GM21786 (cell line): ENCODE measurements at regions not wholly inside any gene's neighbourhood (a gene's known extent, or its start where the extent isn't known, plus 50 kb on each side); places are given as distances from the start of the nearest gene placed in this dataset.
A peak's percentile ranks its signal among the peaks of the same experiment; 100 is the strongest.

ENCODE experiments used
- ATAC-seq: cut with Tn5 transposase; IDR thresholded peaks from one replicate; pipeline ENCODE4 v1.9.1; 2021; ENCODE audit not compliant: unreplicated experiment

- ATAC-seq = no peak
These were observed 291.4 kb downstream of the KLF6 start for GRCh38 chr10:3493621-3494020.

- ATAC-seq = no peak
These were observed 293.4 kb downstream of the KLF6 start for GRCh38 chr10:3491571-3491970.

DNA sequence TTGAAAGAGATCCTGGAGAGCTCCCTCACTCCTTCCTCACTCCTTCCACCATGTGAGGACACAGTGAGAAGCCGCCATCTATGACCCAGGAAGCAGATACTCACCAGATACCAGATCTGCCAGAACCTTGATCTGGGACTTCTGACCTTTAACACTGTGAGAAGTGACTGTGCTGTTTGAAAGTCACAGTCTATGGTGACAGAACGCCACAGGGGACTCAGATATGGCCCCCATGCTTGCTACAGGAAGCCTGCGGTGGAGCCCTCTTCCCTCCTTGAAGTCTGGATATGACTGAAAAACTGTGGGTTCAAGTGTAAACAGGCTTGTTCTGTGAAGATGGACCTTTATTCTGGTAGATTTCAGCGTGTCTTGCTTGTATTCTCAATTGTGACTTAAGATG lies 297.8 kb downstream of the KLF6 start:
- ATAC-seq = no peak

- no peak for ATAC-seq
These were observed 298.5 kb downstream of the KLF6 start for GRCh38 chr10:3486346-3487065.

- ATAC-seq = no peak
These were observed 299.8 kb downstream of the KLF6 start for GRCh38 chr10:3485057-3485686.

DNA sequence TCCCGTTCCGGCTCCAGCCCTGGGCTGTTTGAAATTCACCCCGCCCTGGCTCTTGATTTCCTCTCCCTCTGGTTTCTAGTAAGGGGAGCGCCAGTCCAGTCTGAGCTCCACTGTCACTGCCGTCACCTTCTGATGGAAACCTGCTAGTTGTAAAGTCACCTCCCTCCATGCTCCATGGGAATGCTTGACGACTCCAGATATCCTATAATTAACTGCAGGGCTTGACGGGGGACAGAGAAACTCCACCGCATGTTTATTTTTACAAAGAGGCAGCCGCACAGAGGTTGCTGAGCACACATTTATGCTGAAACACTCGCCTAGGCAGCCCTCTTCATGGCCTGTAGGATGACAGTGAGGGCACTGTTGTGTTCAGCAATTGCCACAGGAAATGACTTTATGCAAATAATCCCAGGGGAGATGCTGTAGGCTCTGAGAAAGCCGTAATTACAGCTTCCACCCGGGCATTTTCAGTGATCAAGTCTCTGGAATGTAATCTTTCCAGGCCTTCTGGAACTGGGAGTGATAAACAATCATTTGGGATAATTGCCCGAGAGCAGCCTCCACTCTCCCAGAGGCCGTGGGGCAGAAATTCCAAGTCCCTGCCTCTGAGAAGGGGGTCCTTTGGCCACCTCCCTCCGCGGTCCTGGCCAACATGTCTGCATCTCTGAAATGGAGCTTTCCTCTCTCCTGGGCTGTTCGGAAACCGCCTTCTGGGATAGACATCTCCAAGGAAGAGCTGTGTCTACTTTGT lies 300.5 kb downstream of the KLF6 start:
- peak; percentile 64 for ATAC-seq

- no peak for ATAC-seq
These were observed 302.6 kb downstream of the KLF6 start for GRCh38 chr10:3482200-3482993.

DNA sequence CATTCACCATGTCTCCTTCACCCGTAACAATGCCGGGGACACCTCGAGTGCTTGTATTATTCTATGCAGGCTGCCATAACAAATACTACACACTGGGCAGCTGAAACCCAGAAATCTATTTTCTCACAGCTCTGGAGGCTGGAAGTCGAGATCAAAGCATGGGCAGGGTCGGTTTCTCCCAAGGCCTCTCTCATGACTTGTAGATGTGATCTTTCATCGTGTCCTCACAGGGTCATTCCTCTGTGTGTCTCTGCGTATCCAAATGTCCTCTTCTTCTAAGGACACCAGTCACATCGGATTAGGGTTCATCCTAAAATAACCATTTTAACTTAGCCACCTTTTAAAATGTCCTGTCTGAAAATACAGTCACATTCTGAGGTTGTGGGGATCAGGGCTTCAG lies 303.5 kb downstream of the KLF6 start:
- no peak for ATAC-seq

DNA sequence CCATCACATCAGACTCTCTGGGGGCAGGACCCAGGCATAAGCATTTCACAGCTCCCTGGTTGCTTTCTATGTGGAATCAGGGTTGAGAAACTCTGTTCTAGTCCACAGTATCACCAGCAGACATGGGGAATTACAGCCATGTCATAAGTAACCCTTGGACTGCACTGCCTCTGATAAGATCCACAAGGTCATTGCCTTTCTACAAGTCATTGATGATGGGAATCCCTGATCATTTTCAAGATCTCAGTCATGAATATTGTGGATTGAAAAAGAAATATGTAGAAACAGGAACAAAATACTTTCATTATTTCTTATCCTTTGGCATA lies 304.1 kb downstream of the KLF6 start:
- ATAC-seq = no peak

- ATAC-seq = no peak
These were observed 304.6 kb downstream of the KLF6 start for GRCh38 chr10:3480281-3480989.

DNA sequence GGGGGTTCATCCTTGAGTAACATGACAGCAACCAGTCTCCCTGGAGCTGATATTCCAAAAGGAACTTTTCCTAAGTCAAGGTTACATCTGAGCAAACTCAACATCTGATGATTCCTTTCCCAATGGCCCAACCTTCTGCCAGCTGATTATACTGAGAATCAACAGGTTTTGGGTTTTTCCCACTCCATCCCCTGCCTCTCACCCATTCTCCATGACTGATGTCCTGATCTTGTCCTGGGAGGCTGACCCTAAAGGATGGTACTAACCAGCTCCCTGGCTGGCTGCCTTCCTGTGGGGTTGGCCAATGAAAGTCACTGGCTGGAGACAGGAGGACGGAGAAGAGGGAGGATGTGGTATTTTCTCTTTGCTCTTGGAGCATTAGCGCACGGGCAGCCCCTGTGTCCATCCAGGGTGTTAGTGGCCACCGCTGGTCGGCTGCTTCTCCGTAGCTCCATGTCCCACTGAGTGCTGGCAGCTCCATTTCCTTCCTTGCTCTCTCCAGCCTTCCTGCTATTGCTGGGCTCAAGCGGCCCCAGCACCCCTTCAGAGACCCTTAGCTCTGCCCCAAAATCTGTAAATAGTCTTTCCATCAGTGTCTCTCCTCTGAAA lies 306.2 kb upstream of the PITRM1 start:
- no peak for ATAC-seq

- peak; percentile 75 for ATAC-seq
These were observed 305.6 kb upstream of the PITRM1 start for GRCh38 chr10:3478153-3478552.

DNA sequence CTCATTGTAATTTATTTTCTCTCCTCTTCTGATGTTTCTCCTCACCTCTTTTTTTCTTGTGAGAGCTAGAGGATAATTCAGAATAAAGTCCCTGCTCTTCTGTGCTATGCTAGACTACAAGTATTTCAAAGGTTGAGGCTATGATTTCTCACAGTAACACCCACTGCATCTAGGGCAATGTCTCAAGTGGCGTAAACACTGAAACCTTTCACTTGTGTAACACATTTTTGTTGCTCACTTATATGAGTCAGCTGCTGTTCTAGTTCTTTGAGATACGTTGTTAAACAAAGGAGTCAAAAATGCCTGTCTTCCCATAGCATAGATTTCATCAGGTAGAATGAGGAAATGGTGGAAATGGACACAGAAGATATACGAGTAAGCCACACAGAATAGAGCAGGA lies 305.1 kb upstream of the PITRM1 start:
- peak; percentile 67 for ATAC-seq

- no peak for ATAC-seq
These were observed 304.3 kb upstream of the PITRM1 start for GRCh38 chr10:3476640-3477448.

GRCh38 chr10:3476186-3476585 lies 303.6 kb upstream of the PITRM1 start:
- ATAC-seq = no peak

- no peak for ATAC-seq
These were observed 302.8 kb upstream of the PITRM1 start for GRCh38 chr10:3475367-3475766.

GRCh38 chr10:3474266-3474665 lies 301.7 kb upstream of the PITRM1 start:
- ATAC-seq = no peak

GRCh38 chr10:3473271-3473670 lies 300.7 kb upstream of the PITRM1 start:
- no peak for ATAC-seq

GRCh38 chr10:3472287-3473051 lies 299.9 kb upstream of the PITRM1 start:
- no peak for ATAC-seq
